ENCODE measurements at regions not wholly inside any gene's neighbourhood (a gene's known extent, or its start where the extent isn't known, plus 50 kb on each side); places are given as distances from the start of the nearest gene placed in this dataset.

- no peak for DNase-seq
Measured at GRCh38 chr18:72342933-72343332, 201.2 kb downstream of the CBLN2 start.

GRCh38 chr18:72339976-72340375 lies 204.2 kb downstream of the CBLN2 start:
- no peak for DNase-seq

GRCh38 chr18:72336786-72337185 lies 207.4 kb downstream of the CBLN2 start:
- DNase-seq: peak; percentile 35

GRCh38 chr18:72329533-72329932 lies 214.6 kb downstream of the CBLN2 start:
- no peak for DNase-seq

- DNase-seq: no peak
Measured at GRCh38 chr18:72325307-72325706, 218.8 kb downstream of the CBLN2 start.

GRCh38 chr18:72324677-72325076 lies 219.5 kb downstream of the CBLN2 start:
- no peak for DNase-seq

GRCh38 chr18:72316497-72316896 lies 227.6 kb downstream of the CBLN2 start:
- DNase-seq: no peak

- no peak for DNase-seq
Measured at GRCh38 chr18:72283148-72283925, 260.8 kb downstream of the CBLN2 start.

- DNase-seq: no peak
Measured at GRCh38 chr18:72273025-72273424, 271.1 kb downstream of the CBLN2 start.

- no peak for DNase-seq
Measured at GRCh38 chr18:72261590-72261989, 282.6 kb downstream of the CBLN2 start.

GRCh38 chr18:72246076-72246475 lies 298.1 kb downstream of the CBLN2 start:
- DNase-seq: no peak

GRCh38 chr18:72235422-72235821 lies 308.7 kb downstream of the CBLN2 start:
- DNase-seq: peak; percentile 6

GRCh38 chr18:72233106-72233505 lies 311.0 kb downstream of the CBLN2 start:
- no peak for DNase-seq

- no peak for DNase-seq
Measured at GRCh38 chr18:72232644-72233043, 311.5 kb downstream of the CBLN2 start.

- DNase-seq: no peak
Measured at GRCh38 chr18:72225958-72226357, 318.2 kb downstream of the CBLN2 start.

- DNase-seq: no peak
Measured at GRCh38 chr18:72223733-72224132, 320.4 kb downstream of the CBLN2 start.

- DNase-seq: no peak
Measured at GRCh38 chr18:72208920-72209676, 335.0 kb downstream of the CBLN2 start.

- DNase-seq: no peak
Measured at GRCh38 chr18:72207280-72207679, 336.9 kb downstream of the CBLN2 start.

GRCh38 chr18:72206814-72207213 lies 337.3 kb downstream of the CBLN2 start:
- DNase-seq: no peak

GRCh38 chr18:72201032-72201431 lies 343.1 kb downstream of the CBLN2 start:
- DNase-seq: no peak

GRCh38 chr18:72197591-72197990 lies 346.6 kb downstream of the CBLN2 start:
- DNase-seq: no peak

- DNase-seq: no peak
Measured at GRCh38 chr18:72194072-72194471, 350.1 kb downstream of the CBLN2 start.

GRCh38 chr18:72187956-72188355 lies 356.2 kb downstream of the CBLN2 start:
- DNase-seq: no peak

- DNase-seq: no peak
Measured at GRCh38 chr18:72181241-72181764, 362.8 kb downstream of the CBLN2 start.
